ENCODE measurements at regions not wholly inside any gene's neighbourhood (a gene's known extent, or its start where the extent isn't known, plus 50 kb on each side); places are given as distances from the start of the nearest gene placed in this dataset.

DNA sequence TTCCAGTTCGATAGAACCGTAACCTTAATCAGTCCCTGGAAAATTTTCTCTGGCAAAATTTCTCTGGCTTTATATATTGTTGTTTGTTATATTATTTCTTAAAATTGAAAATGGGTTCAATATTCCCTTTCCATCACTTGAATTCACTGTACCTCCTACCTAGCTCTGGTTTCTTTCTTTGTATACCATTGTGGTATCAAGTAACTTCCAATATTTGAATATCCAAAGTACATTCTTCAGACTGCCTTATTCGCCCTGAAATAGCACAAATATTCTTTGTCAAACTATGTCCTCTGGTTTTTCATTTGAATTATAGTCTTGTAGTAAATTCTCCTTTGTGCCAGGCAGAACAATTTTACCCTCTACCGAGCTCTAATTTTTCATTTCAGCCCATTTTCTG, 541.6 kb downstream of the REEP3 start:
- in situ Hi-C loops (cut with MboI; ENCODE audit: low sequenced_read_pairs): no loop called here

- in situ Hi-C loops (cut with MboI; ENCODE audit: low sequenced_read_pairs): no loop called here
These were observed 545.9 kb downstream of the REEP3 start for GRCh38 chr10:64067009-64067606.

- in situ Hi-C loops (cut with MboI; ENCODE audit: low sequenced_read_pairs): no loop called here
These were observed 546.7 kb downstream of the REEP3 start for GRCh38 chr10:64067859-64068258.

- in situ Hi-C loops (cut with MboI; ENCODE audit: low sequenced_read_pairs): no loop called here
These were observed 549.0 kb downstream of the REEP3 start for GRCh38 chr10:64070241-64070640.

DNA sequence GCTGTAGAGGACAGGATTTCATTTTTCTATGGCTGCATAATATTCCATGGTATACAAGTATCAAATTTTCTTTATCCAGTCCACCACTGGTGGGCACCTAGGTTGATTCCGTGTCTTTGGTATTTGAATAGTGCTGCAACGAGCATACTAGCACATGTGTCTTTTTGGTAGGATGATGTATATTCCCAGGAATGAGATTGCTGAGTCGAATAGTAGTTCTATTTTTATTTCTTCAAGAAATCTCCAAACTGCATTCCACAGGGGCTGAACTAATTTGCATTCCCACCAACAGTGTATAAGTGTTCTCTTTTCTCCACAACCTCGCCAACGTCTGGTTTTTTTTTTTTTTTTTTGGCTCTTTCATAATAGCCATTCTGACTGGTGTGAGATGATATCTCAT, 550.0 kb downstream of the REEP3 start:
- in situ Hi-C loops (cut with MboI; ENCODE audit: low sequenced_read_pairs): no loop called here

- in situ Hi-C loops (cut with MboI; ENCODE audit: low sequenced_read_pairs): no loop called here
These were observed 554.4 kb downstream of the REEP3 start for GRCh38 chr10:64075604-64076003.

DNA sequence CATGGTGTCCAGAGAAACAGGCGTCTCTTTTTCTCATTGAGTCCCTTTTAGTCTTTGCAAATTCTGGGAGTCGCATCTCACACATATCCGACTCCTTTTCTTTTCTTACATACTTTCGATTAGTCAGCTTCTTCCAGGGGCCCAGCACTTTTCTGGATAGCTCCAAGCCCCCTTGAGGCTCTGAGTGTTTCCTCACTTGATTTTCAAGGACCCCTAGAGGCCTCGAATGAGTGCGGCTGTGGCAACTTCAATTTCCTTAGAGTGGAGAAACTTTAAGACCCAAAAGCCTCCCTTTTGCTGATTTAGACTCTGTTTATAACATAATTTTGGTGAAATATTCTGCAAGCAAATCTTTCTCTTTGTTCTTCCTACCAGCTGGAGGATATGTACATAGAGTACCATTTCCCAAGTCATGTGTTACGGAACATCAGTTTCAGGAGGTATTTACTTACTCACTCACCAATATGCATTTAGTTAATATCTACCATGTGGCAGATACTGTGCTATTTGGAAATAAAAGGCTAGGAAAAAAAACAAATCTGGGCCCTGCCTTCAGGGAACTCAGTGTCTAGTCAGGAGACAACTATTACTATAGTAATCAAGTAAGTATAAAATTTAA, 555.2 kb downstream of the REEP3 start:
- in situ Hi-C loops (cut with MboI; ENCODE audit: low sequenced_read_pairs): no loop called here

- in situ Hi-C loops (cut with MboI; ENCODE audit: low sequenced_read_pairs): no loop called here
These were observed 558.1 kb downstream of the REEP3 start for GRCh38 chr10:64079341-64079740.

GRCh38 chr10:64080071-64080470, 558.9 kb downstream of the REEP3 start:
- in situ Hi-C loops (cut with MboI; ENCODE audit: low sequenced_read_pairs): no loop called here

- in situ Hi-C loops (cut with MboI; ENCODE audit: low sequenced_read_pairs): no loop called here
These were observed 560.8 kb downstream of the REEP3 start for GRCh38 chr10:64081947-64082482.

DNA sequence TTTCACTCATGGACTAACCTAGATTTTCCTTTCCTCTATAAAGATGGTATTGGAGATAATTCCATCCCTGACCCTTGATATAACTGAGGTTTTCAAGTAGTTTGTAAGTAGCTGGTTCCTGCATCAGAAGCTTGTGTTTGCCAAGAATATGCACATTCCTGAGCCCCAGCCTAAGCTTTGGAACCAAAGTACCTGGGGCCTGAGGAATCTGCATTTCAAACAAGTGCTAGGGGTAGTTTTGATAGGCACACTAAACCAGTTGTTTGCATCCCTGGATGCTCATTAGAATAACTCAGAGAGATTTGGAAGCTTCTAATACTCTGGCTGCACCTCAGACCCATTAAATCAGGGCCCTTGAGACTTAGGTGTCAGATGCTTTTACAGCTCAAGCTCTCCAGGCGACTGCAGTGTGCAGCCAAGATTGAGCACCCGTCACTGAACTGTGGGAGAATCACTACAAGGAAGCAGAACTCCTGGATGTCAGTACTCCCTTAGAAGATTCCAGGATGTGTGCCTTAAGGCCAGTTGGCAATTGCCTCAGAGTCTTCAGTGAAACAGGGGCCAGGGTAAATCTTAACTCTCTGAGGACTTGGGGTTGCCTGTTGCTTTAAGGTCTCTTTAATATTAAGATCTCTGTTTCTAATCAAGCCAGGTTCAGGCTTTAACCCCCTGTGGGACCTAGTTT, 565.0 kb downstream of the REEP3 start:
- in situ Hi-C loops (cut with MboI; ENCODE audit: low sequenced_read_pairs): no loop called here

DNA sequence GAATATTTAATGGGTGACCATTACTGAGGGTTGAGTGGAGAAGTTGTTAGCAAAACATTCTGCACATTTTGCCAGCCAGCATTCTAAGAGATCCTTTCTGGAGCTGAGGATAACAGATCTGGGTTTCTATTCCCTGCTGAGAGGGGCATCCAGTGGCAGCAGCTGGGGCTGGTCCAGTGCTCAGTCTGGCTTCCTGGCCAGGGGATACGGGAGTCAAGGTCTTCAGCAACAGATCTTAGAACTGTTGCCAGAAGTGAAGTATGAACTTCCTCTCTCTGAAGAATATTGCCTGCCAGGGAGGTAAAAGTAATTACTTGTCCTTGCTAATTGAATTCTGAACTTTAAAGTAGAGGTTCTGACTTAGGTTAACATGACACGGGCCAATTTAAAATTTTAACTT, 568.4 kb downstream of the REEP3 start:
- in situ Hi-C loops (cut with MboI; ENCODE audit: low sequenced_read_pairs): no loop called here

DNA sequence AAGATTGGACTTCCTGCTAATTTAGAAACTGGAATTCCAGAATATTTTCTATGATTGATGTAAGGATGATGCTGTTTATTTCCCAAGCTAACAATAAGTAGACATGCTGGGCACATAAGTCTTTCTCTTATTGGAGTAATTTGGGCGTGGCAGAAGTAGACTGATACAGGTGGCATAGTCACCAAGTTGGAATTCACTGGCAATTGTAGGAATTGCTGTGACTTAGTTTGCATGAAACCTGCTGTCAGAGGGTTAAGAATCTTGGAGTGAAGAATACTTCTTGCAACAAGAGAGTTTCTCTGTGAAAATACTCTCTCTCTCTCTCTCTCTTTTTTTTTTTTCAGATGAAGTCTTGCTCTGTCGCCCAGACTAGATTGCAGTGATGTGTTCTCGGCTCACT, 569.7 kb downstream of the REEP3 start:
- in situ Hi-C loops (cut with MboI; ENCODE audit: low sequenced_read_pairs): no loop called here

- in situ Hi-C loops (cut with MboI; ENCODE audit: low sequenced_read_pairs): no loop called here
These were observed 570.7 kb downstream of the REEP3 start for GRCh38 chr10:64091897-64092296.

- in situ Hi-C loops (cut with MboI; ENCODE audit: low sequenced_read_pairs): no loop called here
These were observed 572.1 kb downstream of the REEP3 start for GRCh38 chr10:64093304-64093703.

DNA sequence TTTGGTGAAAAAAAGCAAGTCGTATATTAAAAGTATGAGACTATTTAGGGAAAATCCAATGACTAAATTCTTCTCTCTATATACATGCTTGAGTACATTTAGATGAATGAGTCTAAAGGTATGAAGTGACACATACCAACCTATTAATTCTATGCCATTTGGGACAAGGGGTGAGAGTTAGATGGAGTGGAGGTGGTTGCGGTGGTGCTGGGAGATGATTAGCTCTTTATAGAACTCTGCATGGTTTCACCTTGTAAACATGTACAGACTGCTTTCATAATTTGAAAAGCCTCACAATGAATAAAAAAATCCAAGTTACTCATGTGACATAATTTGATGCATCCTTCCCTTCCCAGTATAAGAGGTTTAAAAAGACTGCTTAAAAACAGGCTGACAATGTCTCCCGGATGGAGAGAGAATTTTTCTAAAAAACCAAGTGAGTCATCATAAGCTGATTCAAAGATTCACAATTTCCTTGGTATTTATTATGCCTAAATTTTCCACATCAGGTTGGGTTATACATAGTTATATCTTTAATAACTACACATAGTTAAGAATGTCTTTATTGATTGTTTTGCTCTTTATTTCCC, 572.8 kb downstream of the REEP3 start:
- in situ Hi-C loops (cut with MboI; ENCODE audit: low sequenced_read_pairs): no loop called here

- in situ Hi-C loops (cut with MboI; ENCODE audit: low sequenced_read_pairs): no loop called here
These were observed 575.7 kb downstream of the REEP3 start for GRCh38 chr10:64096941-64097340.

- in situ Hi-C loops (cut with MboI; ENCODE audit: low sequenced_read_pairs): no loop called here
These were observed 576.4 kb downstream of the REEP3 start for GRCh38 chr10:64097391-64098122.

DNA sequence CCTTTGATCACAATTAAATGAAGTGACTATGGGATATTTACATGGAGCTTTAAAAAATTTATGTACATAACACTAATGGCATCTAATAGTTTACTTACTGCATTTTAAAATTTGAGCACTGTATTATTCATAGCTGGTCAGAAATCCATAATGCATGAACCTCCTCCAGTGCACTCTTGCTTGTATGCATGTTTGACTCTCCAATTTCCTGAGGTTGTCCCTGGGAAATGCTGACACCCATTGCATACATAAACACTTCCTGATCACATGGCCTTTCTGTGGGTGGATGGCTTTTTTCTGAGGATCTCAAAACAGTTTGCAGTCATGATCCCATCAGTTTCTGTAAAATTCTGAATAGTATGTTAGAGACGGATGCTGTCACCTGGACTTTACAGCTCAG, 577.8 kb downstream of the REEP3 start:
- in situ Hi-C loops (cut with MboI; ENCODE audit: low sequenced_read_pairs): no loop called here

- in situ Hi-C loops (cut with MboI; ENCODE audit: low sequenced_read_pairs): no loop called here
These were observed 580.5 kb downstream of the REEP3 start for GRCh38 chr10:64101606-64102263.

DNA sequence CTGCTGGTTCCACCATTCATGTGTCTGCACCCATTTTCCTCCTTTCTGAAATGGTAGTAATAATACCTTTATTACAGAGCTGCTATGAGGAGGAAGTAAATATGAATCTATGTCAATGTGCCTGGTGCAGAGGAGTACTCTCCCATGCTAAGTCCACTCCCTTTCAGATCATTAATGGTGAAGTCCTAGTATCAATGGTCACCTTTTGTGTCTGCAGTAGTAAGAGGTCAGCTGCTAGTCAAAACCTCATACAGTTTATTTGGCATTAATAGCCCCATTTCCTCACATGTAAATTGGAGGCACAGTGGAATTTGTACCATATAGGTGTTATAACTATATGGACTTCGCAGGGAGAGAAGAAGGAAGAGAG, 581.0 kb downstream of the REEP3 start:
- in situ Hi-C loops (cut with MboI; ENCODE audit: low sequenced_read_pairs): no loop called here
